NCI-H1694 treated with DMSO at 0.1 percent for 48 hours (cell line): ENCODE measurements at regions not wholly inside any gene's neighbourhood (a gene's known extent, or its start where the extent isn't known, plus 50 kb on each side); places are given as distances from the start of the nearest gene placed in this dataset.

Source experiments
- DNase-seq: peaks from one replicate; lab custom pipeline; 2025; lab: John Stamatoyannopoulos, UW

GRCh38 chr10:57786850-57787750, 480.6 kb downstream of the IPMK start:
- DNase-seq: no peak

- DNase-seq: no peak
Observed at GRCh38 chr10:57786331-57786730, 481.4 kb downstream of the IPMK start.

- DNase-seq: no peak
Observed at GRCh38 chr10:57785546-57785945, 482.1 kb downstream of the IPMK start.

GRCh38 chr10:57785068-57785467, 482.6 kb downstream of the IPMK start:
- no peak for DNase-seq

DNA sequence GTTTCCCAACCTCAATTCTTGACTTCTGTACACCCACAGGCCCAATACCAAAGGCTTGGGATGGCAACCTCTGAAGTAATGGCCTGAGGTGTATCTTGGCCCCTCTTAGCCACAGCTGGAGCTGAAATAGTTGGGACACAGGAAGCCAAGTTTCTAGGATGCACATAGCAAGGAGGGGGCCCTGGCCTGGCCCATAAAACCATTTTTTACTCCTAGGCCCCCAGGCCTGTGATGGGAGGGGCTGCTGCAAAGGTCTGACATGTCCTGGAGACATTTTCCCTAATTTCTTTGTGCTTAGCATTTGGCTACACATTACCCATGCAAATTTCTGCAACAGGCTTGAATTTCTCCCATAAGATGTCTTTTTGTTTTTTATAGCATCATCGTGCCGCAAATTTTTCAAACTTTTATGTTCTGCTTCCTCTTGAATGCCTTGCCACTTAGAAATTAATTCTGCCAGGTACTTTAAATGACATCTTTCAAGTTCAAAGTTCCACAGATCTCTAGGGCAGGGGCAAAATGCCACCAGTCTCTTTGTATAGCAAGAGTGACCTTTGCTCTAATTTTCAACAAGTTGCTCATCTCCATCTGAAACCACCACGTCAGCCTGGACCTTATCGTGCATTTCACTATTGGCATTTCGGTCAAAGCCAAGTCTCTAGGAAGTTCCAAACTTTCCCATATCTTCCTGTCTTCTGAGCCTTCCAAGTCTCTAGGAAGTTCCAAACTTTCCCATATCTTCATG, 490.8 kb downstream of the IPMK start:
- DNase-seq: no peak

DNA sequence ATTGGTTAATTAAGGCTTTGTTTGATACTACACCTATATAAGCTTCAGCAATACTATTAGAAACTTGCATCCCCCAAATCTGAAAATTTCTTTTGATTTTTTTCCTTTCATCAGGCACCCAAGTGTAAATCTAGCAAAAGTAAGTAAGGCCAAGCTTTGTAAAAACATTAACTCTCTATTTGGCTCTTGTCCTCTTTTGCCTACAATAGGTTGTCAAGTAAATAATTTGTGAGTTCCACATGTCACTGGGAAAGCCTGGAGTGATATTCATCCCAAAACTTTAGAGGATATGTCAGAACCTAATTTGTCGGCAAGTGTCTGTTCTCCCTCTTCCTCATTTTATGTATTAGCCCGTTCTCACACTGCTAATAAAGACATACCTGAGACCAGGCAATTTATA, 492.4 kb downstream of the IPMK start:
- no peak for DNase-seq

DNA sequence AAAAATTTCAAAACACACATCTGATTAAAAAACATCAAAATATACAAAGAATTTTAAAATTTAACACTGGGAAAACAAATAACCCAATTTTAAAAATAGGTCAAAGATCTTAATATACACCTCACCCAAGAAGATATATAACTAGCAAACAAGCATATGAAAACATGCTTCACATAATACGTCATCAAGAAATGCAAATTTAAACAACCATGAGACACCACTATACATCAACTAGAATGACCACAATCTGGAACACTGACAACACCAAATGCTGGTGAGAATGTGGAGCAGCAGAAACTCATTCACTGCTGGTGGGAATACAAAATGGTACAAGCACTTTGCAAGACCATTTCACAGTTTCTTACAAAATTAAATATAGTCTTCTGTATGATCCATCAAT, 498.4 kb downstream of the IPMK start:
- no peak for DNase-seq

DNA sequence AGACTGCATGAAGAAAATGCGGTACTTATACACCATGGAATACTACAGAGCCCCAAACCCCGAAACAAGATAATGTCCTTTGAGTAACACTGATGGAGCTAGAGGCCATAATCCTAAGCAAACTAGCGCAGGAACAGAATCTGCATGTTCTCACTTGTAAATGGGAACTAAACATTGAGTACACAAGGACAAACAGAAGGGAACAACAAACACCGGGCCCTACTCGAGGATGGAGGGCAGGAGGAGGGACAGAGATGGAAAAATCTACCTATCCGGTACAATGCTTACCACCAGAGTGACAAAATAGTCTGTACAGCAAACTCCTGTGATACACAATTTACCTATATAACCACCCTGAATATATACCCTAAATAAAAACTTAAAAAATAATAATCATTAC, 507.9 kb downstream of the IPMK start:
- DNase-seq: no peak

- no peak for DNase-seq
Observed at GRCh38 chr10:57754803-57755202, 512.9 kb downstream of the IPMK start.

DNA sequence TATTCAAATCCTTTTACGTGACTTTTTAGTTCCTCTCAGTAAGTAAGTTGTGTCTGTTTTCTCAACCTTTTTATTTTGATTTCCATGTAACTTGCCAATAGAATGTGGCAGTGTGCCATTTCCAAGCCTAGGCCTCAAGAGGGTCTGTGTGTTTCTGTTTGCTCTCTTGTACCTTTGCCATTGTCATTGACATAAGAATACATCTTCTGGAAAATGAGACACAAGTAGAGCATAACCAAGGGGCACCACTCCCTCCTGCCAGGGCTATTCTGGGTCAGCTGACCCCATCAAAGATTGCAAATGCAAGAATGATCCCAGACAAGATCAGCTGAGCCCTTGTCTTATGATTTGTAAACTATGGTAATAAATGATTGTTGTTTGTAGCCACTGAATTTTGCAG, 524.0 kb downstream of the IPMK start:
- no peak for DNase-seq

DNA sequence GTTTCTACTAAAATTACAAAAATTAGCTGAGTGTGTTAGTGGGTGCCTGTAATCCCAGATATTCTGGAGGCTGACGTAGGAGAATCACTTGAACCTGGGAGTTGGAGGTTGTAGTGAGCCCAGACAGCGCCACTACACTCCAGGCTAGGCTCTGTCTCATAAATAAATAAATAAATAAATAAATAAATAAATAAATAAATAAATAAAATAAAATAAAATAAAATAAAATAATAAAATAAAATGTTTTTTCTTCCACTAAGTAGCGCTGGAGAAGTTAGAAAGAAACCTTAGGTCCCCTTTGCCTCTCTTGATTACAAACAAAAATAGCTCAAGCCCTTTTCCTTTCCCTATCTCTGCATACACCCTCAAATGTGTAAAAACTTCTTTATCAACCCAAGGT, 525.9 kb downstream of the IPMK start:
- DNase-seq: no peak

DNA sequence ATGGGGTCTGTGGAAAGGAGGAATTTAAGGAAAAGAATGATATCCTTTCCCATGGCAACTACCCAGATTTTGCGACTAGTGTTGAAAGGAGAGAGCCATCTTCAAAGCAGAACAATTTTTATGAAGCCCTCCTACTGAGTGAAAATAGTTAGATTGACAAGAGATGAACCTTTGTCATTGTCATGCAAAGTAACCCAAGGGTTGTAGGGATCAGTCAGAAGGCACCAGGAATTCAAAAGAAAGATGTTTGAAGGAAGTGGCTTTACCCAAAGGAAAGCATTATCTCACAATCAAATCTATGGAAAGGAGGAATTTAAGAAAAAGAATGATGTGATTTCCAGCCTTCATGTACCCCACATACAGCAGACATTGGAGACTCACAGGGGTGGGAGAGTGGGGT, 544.4 kb downstream of the IPMK start:
- DNase-seq: no peak

DNA sequence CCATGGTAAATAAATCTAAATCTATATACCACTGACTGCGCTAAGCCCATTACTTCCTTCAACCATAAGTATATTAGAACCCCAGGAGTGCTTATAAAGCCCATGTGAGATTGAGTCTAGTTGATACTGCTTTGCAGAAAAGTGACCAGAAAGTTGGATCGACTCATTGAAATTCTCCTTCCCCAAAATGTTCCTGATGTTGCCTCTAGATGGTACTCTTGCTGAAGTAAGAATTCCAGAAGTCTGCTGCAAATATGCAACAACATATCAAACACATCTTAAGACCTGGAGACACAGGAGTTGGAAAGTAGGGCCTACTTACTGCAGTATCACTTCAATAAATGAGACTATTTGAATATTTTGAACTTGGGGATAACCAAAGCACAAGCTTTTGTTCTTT, 550.8 kb downstream of the IPMK start:
- no peak for DNase-seq

DNA sequence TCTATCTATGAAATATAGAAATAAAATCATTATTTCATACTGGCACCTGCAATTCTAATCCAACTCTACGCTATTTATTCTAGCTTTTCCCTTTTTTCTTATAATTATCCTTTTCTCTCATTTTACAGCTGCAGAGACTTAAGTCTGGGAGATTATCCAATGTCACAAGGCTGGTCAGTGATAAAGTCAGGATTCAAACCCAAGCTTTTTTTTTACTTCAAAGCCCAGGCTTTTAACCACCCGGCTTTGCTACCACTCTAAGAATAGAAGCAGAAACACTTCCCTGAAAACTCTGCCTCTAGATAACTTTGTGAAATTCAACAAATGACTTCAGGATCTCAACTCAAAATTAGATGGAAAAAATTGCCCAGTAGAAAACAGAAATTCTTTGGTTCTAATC, 552.5 kb downstream of the IPMK start:
- DNase-seq: no peak

- no peak for DNase-seq
Observed at GRCh38 chr10:57707300-57707658, 560.4 kb downstream of the IPMK start.

GRCh38 chr10:57706576-57707299, 561.0 kb downstream of the IPMK start:
- DNase-seq: no peak

GRCh38 chr10:57706016-57706415, 561.7 kb downstream of the IPMK start:
- DNase-seq: no peak

DNA sequence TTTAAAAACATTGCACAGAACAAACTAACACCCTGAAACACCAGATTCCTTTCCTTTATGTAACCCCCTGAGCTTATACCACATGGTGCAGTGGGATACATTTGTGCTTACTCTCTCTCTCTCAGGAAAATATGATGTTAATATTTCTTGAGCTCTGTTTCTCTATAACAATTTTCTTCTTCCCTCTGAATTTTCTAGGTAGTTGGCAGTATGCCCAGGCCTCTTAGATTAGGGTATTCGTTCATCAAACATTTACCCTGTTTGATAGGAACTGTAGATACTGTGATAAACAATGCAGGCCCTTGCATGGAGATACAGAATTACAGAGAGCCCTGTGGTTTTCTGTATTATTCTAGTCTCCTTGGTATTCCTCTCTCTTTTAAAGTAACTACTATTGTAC, 567.8 kb downstream of the IPMK start:
- no peak for DNase-seq

GRCh38 chr10:57696641-57697040, 571.1 kb downstream of the IPMK start:
- DNase-seq: no peak

DNA sequence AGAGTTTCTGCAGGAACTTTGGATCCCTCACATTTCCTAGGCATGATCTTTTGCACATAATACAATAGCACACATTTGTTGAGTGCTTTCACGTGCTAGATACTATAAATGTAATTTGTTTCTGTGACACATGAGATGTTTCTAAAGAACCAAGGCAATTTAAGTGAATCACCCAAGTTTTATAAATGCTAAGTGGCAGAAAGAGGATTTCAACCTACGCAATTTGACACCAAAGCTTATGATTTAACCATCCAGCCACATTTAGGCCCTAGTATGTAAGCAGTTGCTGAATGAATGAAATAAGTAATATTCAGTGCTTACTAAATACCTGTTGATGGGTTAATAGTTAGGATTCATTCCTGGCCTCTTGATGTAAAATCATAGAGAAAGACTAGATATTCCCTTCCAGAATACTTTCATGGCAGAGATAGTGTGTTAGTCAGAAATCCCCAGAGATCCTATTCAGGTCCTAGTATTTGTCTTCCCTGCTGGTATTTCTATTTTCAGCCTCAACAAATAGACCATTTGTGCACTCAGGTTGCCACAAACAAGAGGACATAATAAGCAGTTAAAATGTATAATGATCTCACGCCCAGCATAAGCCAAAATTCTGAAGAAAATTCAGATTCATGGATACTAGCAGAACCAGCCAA, 572.6 kb downstream of the IPMK start:
- DNase-seq: no peak

DNA sequence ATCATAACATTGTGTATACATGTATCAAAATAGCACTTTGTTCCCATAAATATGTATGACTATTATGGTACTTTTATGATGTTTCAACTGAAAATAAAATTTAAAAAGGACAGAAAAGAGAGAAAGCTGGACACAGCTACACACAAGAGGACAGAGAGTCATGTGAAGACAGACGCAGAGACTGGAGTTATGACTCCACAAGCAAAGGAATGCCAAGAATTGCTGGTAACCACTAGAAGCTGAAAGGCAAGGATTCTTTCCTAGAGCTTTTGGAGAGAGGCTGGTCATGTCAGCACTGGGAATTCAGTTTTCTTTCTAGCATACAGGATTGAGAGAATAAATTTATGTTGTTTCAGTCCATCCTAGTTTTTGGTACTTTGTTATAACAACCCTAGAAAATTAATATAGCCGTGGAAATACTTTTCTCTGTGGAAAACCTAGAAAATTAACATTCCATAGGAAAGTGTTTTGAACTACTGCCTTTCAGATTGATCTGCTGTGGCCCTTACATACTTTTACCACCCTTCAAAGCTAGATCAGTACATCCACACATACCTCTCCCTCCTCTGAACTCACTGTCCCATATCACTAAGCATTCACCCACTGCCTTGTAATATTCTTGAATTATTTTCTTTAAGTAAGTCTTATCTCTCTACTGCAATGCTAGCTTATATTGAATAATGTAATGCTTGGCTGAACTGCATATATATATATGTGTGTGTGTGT, 575.3 kb downstream of the IPMK start:
- no peak for DNase-seq
